Natural killer cell (primary cell): ENCODE measurements at regions not wholly inside any gene's neighbourhood (a gene's known extent, or its start where the extent isn't known, plus 50 kb on each side); places are given as distances from the start of the nearest gene placed in this dataset.
"Not testable (repeated sequence)": the region's sequence is repeated elsewhere in the genome, so short reads cannot be mapped to it uniquely, and the experiment has no call there.

Experiments used
- ATAC-seq, 3 donors: fragments of 150-1000 bp in 2 of 3; fragments of 200-7000 bp in 1 of 3; cut with Tn5 transposase; 1 replicate in 1 of 3; 2 replicates in 2 of 3; pipeline ENCODE4 v1.10.0; 2021; ENCODE audit warnings: mild to moderate bottlenecking in 2 of 3, moderate library complexity in 2 of 3
- DNase-seq, 2 donors: peaks; one replicate each; pipeline versions ENCODE4 v3.0.0 to v3.0.0-alpha.2; 2013 to 2021; ENCODE audit warnings: mixed read lengths in 1 of 2
- H3K27ac ChIP-seq: one replicate; pipeline ENCODE4 v1.5.1; 2013; ENCODE audit warnings: mild to moderate bottlenecking, low read length
- H3K27me3 ChIP-seq: one replicate; pipeline ENCODE4 v1.6.1; 2013; ENCODE audit warnings: low read length; ENCODE audit not compliant: control insufficient read depth, insufficient read depth
- H3K36me3 ChIP-seq: one replicate; pipeline ENCODE4 v1.6.1; 2013; ENCODE audit warnings: low read length; ENCODE audit not compliant: control insufficient read depth, insufficient read depth
- H3K4me1 ChIP-seq: one replicate; pipeline ENCODE4 v1.6.1; 2013; ENCODE audit warnings: low read length; ENCODE audit not compliant: control insufficient read depth, insufficient read depth
- H3K4me3 ChIP-seq: one replicate; pipeline ENCODE4 v1.5.1; 2013; ENCODE audit warnings: low read length
- H3K9me3 ChIP-seq: one replicate; pipeline ENCODE4 v1.6.1; 2013; ENCODE audit warnings: low read length; ENCODE audit not compliant: control insufficient read depth, insufficient read depth
- H3K27ac Mint-ChIP-seq, 2 donors: one replicate each; pipeline ENCODE4 v1.8.0; 2022; ENCODE audit warnings: mild to moderate bottlenecking in 2 of 2, mixed read lengths in 2 of 2, moderate library complexity in 1 of 2
- H3K27me3 Mint-ChIP-seq, 2 donors: one replicate each; pipeline ENCODE4 v1.8.0; 2022; ENCODE audit warnings: low read depth in 2 of 2, mixed read lengths in 2 of 2
- H3K36me3 Mint-ChIP-seq: one replicate; pipeline ENCODE4 v1.8.0; 2022; ENCODE audit warnings: mixed read lengths
- H3K4me1 Mint-ChIP-seq, 2 donors: one replicate each; pipeline ENCODE4 v1.8.0; 2022; ENCODE audit warnings: mixed read lengths in 2 of 2
- H3K4me3 Mint-ChIP-seq: one replicate; pipeline ENCODE4 v1.8.0; 2022; ENCODE audit warnings: mild to moderate bottlenecking, moderate library complexity, mixed read lengths
- H3K9me3 Mint-ChIP-seq, 2 donors: one replicate each; pipeline ENCODE4 v1.8.0; 2022; ENCODE audit warnings: mixed read lengths in 2 of 2
- CTCF ChIP-seq: fragments of 200-600 bp; IDR thresholded peaks from one replicate; pipeline ENCODE4 v1.8.0; 2022; ENCODE audit warnings: antibody characterized with exemption
- WGBS: methylation state at CpG from one replicate; pipeline ENCODE4 v1.1.7; 2013; ENCODE audit warnings: missing lambda C conversion rate; ENCODE audit not compliant: insufficient coverage; 5-methylcytosine and 5-hydroxymethylcytosine counted together
- intact Hi-C: fragments of 100-400 bp; cut with micrococcal nuclease; formaldehyde crosslinking; loops from one replicate; pipeline ENCODE4 v1.14.2; 2022

GRCh38 chr9:85077944-85078343, 408.4 kb downstream of the NTRK2 start:
- no peak overlapping the region for H3K4me3 ChIP-seq
- intact Hi-C loops = no loop called here
- H3K9me3 Mint-ChIP-seq = peaks cover 0 to 3% of the 10 kb centered on the region in 2 donors
- TF ChIP-seq CTCF = no peak
- no peak overlapping the region for H3K4me3 Mint-ChIP-seq
- ATAC-seq (no peak), DNase-seq (no peak)
- H3K4me1 Mint-ChIP-seq = no peaks in the 10 kb centered on the region
- H3K36me3 Mint-ChIP-seq = no peaks in the 10 kb centered on the region
- WGBS = 92% methylated on average over 5 of the region's 5 CpGs
- H3K27ac ChIP-seq = no peak overlapping the region
- no peaks in the 10 kb centered on the region for H3K27me3 ChIP-seq
- H3K4me1 ChIP-seq = no peaks in the 10 kb centered on the region
- no peak overlapping the region for H3K27ac Mint-ChIP-seq
- peaks cover 9 to 22% of the 10 kb centered on the region in 2 donors for H3K27me3 Mint-ChIP-seq
- no peaks in the 10 kb centered on the region for H3K36me3 ChIP-seq
- no peaks in the 10 kb centered on the region for H3K9me3 ChIP-seq

GRCh38 chr9:85077146-85077545, 407.6 kb downstream of the NTRK2 start:
- H3K27me3 ChIP-seq, H3K9me3 ChIP-seq, H3K9me3 Mint-ChIP-seq, DNase-seq, ATAC-seq, H3K27ac Mint-ChIP-seq, H3K27ac ChIP-seq, H3K36me3 Mint-ChIP-seq, H3K4me3 ChIP-seq, H3K4me1 ChIP-seq, H3K4me1 Mint-ChIP-seq, intact Hi-C loops, H3K4me3 Mint-ChIP-seq, H3K36me3 ChIP-seq: not testable (repeated sequence)
- peaks cover 9 to 19% of the 10 kb centered on the region in 2 donors for H3K27me3 Mint-ChIP-seq
- 76% methylated on average over 19 of the region's 23 CpGs for WGBS
